ENCODE measurements at regions not wholly inside any gene's neighbourhood (a gene's known extent, or its start where the extent isn't known, plus 50 kb on each side); places are given as distances from the start of the nearest gene placed in this dataset.
"Not testable (repeated sequence)": the region's sequence is repeated elsewhere in the genome, so short reads cannot be mapped to it uniquely, and the experiment has no call there.

DNA sequence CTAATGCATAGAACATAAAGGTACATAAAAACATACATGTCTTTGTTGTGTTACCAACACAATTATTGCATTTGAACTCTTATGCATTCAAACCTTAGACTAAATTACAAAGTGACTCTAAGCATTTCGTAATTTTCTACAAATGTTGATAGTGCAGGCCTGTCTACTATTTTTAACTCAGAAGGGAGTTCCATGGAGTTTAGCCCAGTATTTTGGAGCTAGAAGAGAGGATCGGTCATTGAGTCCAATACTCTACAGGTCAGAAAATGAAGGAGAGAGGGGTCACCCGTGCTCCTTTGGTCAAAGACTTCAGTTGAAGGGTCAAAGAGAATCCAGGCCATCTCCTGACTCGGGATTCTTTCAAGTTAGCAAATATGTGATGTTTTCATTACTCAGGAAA lies 55.3 kb upstream of the SRRM3 start:
- DNase-seq (ENCODE audit: low spot score): no peak
- intact Hi-C loops (cut with DNase I): no loop called here

DNA sequence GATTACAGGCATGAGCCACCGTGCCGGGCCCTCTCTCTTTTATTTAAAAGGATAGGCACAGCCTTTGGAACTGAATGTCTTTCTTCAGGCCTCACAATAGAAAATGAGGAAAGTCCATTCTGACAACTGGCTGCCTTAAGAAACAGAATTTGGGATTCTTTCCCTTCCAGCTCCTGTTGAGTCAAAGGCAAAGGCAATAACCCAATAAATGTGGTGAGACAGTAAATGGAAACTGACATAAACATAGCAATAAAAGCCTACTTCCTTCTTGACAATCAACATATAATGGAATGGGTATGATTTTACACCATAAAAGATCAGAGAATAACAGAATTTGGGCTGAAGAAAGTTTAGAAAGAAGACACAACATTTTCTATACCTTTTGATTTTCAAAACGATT lies 52.7 kb upstream of the SRRM3 start:
- DNase-seq (ENCODE audit: low spot score); intact Hi-C loops (cut with DNase I): not testable (repeated sequence)

DNA sequence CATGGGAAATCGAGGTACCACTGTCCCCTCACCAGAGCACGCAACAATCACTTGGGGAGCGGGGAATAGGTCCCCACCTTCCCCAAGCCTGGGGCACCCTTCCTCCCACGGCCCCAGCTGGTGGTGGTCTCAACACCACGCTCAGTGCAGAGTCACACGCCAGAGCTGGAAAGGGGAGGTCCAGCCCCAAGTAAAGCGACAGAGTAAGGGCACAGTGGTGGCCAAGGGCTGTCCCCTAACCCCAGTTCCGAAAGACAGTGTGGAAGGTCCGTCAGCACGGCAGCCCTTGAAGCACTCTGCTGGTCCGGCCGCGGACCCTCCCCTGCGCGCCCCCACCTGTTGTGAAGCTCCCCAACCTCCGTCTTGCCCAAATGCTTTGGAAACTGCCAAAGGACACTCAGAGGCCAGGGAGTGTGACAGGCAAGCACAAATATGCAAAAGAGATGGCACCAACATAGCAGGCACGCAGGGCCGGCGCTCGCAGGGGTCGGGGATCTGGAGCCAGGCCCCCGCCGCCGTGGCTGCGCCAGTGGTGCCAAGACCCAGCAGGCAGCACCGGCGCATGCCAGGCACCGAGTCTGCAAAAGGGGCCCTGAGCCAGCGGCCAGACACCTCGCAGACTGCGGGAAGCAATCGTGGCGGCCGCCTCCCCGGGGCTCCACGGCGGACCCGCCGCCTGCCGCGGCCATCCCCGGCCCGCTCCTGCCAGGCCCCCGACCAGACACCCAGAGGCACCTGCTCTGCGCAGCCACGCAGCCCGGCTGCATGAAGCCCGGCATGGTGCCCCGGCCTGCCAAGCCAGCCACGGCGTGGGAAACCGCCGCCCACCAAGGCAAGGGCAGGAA lies 51.6 kb upstream of the SRRM3 start:
- intact Hi-C loops (cut with DNase I): no loop called here
- DNase-seq (ENCODE audit: low spot score): no peak

Measured in posterior vena cava (tissue), 2 donors.